ENCODE measurements at regions not wholly inside any gene's neighbourhood (a gene's known extent, or its start where the extent isn't known, plus 50 kb on each side); places are given as distances from the start of the nearest gene placed in this dataset.

DNA sequence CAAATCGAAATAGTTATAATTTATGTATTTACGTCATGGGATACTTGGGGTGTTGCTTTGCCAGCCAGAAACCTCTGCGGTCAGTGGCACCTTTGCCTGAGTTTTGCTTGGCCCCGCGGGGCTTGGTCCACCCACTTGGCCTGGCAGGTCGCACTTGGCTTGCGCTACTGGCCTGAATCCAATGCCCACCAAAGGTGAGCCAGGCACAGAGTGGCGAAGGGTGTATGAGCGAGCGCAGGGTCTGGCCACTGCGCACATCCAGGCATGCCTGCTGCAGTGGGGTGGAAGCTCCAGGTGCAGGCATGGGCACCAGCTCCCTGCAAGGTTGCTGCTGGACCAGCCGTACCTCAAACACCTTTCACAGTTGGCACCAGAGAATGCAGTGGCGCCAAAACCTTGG is 714.6 kb downstream of the CDH9 start:
- no peaks in the 10 kb centered on the region for H3K36me3 ChIP-seq (ENCODE audit: control insufficient read depth, insufficient read depth, low read length)
- H3K4me3 ChIP-seq (ENCODE audit: low read depth, low read length) = no peak overlapping the region
- no peak for DNase-seq (ENCODE audit: low read depth)
- no peaks in the 10 kb centered on the region for H3K27me3 ChIP-seq (ENCODE audit: control insufficient read depth, insufficient read depth, low read length)
- TF ChIP-seq, protein P1, sequence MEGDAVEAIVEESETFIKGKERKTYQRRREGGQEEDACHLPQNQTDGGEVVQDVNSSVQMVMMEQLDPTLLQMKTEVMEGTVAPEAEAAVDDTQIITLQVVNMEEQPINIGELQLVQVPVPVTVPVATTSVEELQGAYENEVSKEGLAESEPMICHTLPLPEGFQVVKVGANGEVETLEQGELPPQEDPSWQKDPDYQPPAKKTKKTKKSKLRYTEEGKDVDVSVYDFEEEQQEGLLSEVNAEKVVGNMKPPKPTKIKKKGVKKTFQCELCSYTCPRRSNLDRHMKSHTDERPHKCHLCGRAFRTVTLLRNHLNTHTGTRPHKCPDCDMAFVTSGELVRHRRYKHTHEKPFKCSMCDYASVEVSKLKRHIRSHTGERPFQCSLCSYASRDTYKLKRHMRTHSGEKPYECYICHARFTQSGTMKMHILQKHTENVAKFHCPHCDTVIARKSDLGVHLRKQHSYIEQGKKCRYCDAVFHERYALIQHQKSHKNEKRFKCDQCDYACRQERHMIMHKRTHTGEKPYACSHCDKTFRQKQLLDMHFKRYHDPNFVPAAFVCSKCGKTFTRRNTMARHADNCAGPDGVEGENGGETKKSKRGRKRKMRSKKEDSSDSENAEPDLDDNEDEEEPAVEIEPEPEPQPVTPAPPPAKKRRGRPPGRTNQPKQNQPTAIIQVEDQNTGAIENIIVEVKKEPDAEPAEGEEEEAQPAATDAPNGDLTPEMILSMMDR (IDR thresholded peaks at IDR 0.05; ENCODE audit: insufficient read depth, low read length, poor library complexity, severe bottlenecking) = no peak

DNA sequence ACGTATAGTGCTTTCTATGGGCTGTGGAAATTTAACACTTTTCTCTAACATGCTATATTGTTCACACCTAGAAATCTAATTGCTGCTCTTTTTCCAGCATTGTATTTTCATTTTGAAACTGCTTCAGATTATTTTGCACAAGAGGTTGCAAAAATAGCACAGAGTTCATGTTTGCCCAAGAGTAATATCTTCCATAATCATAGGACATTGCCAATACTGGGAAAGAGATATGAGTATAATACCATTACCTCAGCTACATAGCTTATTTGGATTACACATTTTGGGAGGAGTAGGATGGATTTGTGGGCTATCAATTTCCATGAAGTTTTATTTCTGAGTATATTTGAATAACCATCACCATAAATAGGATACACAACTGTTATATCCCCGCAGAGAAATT is 717.1 kb downstream of the CDH9 start:
- TF ChIP-seq, protein P1 (IDR thresholded peaks at IDR 0.05; ENCODE audit: insufficient read depth, low read length, poor library complexity, severe bottlenecking) = no peak

DNA sequence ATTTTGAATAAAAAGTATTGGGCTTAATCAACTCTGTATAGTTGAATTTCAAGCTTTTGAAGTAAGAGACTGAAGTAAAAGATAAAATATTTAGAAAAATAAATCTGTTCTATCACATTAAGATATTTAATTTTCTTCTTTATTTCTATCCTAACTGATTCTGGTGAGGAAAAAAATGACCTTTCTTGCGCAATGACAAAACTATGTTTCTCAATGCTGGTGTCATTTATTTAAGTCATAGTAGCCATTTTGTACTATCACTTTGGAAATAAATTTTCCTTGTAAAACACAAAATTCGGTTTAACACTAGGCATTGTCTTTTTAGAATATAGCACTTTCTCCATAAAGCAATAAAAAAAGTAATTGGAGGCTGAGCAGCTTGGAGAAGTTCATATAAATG is 728.0 kb downstream of the CDH9 start:
- Histone ChIP-seq H3K27me3 (ENCODE audit: control insufficient read depth, insufficient read depth, low read length) (no peaks in the 10 kb centered on the region), H3K36me3 (ENCODE audit: control insufficient read depth, insufficient read depth, low read length) (no peaks in the 10 kb centered on the region), H3K4me3 (ENCODE audit: low read depth, low read length) (no peak overlapping the region)
- TF ChIP-seq, protein P1 (IDR thresholded peaks at IDR 0.05; ENCODE audit: insufficient read depth, low read length, poor library complexity, severe bottlenecking) = no peak
- DNase-seq (ENCODE audit: low read depth) = no peak

More for the DNA sequence above, 717.1 kb downstream of the CDH9 start:
- no peak overlapping the region for H3K4me3 ChIP-seq (ENCODE audit: low read depth, low read length)
- DNase-seq (ENCODE audit: low read depth) = no peak
- no peaks in the 10 kb centered on the region for H3K27me3 ChIP-seq (ENCODE audit: control insufficient read depth, insufficient read depth, low read length)
- no peaks in the 10 kb centered on the region for H3K36me3 ChIP-seq (ENCODE audit: control insufficient read depth, insufficient read depth, low read length)

- Histone ChIP-seq H3K4me3 (ENCODE audit: low read depth, low read length) (no peak overlapping the region), H3K36me3 (ENCODE audit: control insufficient read depth, insufficient read depth, low read length) (no peaks in the 10 kb centered on the region), H3K27me3 (ENCODE audit: control insufficient read depth, insufficient read depth, low read length) (no peaks in the 10 kb centered on the region)
- TF ChIP-seq, protein P1 (IDR thresholded peaks at IDR 0.05; ENCODE audit: insufficient read depth, low read length, poor library complexity, severe bottlenecking) = no peak
- no peak for DNase-seq (ENCODE audit: low read depth)
Observed at GRCh38 chr5:26295541-26295940, 742.8 kb downstream of the CDH9 start.

DNA sequence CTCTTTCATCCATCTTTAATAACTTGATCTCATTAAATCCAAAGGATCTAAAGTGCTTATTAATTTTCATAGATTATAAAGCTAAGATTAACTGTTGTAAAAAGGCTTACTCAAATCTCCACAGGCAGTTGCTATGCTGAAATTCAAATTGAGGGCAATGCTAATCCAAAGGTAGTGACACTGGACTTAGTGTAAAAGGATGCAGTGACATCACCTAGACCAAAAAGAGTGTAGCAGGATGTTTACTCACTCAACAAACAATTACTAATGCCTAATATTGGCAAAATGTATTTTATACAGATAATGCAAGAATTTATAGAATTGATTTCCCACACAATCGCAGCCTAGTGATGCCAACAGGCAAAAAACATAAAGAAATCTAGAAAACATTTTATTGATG is 756.2 kb downstream of the CDH9 start:
- Histone ChIP-seq H3K27me3 (ENCODE audit: control insufficient read depth, insufficient read depth, low read length) (no peaks in the 10 kb centered on the region), H3K36me3 (ENCODE audit: control insufficient read depth, insufficient read depth, low read length) (no peaks in the 10 kb centered on the region), H3K4me3 (ENCODE audit: low read depth, low read length) (no peak overlapping the region)
- TF ChIP-seq, protein P1 (IDR thresholded peaks at IDR 0.05; ENCODE audit: insufficient read depth, low read length, poor library complexity, severe bottlenecking) = no peak
- DNase-seq (ENCODE audit: low read depth) = no peak

GRCh38 chr5:26278078-26278477 is 760.3 kb downstream of the CDH9 start:
- TF ChIP-seq, protein P1 (IDR thresholded peaks at IDR 0.05; ENCODE audit: insufficient read depth, low read length, poor library complexity, severe bottlenecking) = no peak

More at GRCh38 chr5:26278078-26278477, 760.3 kb downstream of the CDH9 start:
- no peak overlapping the region for H3K4me3 ChIP-seq (ENCODE audit: low read depth, low read length)
- H3K27me3 ChIP-seq (ENCODE audit: control insufficient read depth, insufficient read depth, low read length) = no peaks in the 10 kb centered on the region
- no peak for DNase-seq (ENCODE audit: low read depth)
- H3K36me3 ChIP-seq (ENCODE audit: control insufficient read depth, insufficient read depth, low read length) = no peaks in the 10 kb centered on the region

Measured in kidney epithelial cell (primary cell).